T-cell (primary cell): ENCODE measurements at regions not wholly inside any gene's neighbourhood (a gene's known extent, or its start where the extent isn't known, plus 50 kb on each side); places are given as distances from the start of the nearest gene placed in this dataset.
"Not testable (repeated sequence)": the region's sequence is repeated elsewhere in the genome, so short reads cannot be mapped to it uniquely, and the experiment has no call there.

Source experiments
- ATAC-seq, 4 experiments: fragments of 200-7000 bp in 3 of 4; fragments of 150-1000 bp in 1 of 4; cut with Tn5 transposase; replicated peaks in 1 of 4; 1 replicate in 3 of 4; 2 replicates in 1 of 4; pipeline ENCODE4 v1.10.0; 2021; ENCODE audit warnings: moderate library complexity in 3 of 4, mild to moderate bottlenecking in 2 of 4, moderate number of reproducible peaks in 1 of 4
- CTCF ChIA-PET, 2 donors: fragments of 300-600 bp; sonication (Branson Sonifier 250); formaldehyde crosslinking; loops; one replicate each; lab custom pipeline; 2022; ENCODE audit warnings: antibody characterized with exemption in 2 of 2; lab: Charles Lee
- POLR2A ChIA-PET, 2 donors: fragments of 300-600 bp; sonication (Branson Sonifier 250); formaldehyde crosslinking; loops; one replicate each; lab custom pipeline; 2022; ENCODE audit warnings: antibody characterized with exemption in 2 of 2; lab: Charles Lee
- DNase-seq, 35 experiments: peaks; one replicate each; pipeline versions ENCODE4 v3.0.0 to v3.0.0-alpha.2; 2013 to 2023
- H3K27ac ChIP-seq: one replicate; pipeline ENCODE4 v1.5.1; 2013; ENCODE audit warnings: low read length
- H3K27me3 ChIP-seq, 2 experiments: replicated peaks in 1 of 2; 1 replicate in 1 of 2; 2 replicates in 1 of 2; pipeline versions ENCODE4 v1.6.1 to v1.7.0; 2013; ENCODE audit warnings: low read length in 1 of 2, mixed read lengths in 1 of 2; ENCODE audit not compliant: control insufficient read depth in 2 of 2, insufficient read depth in 2 of 2; ENCODE audit errors: extremely low read depth in 1 of 2
- H3K36me3 ChIP-seq, 2 donors: 1 replicate in 1 of 2; 2 replicates in 1 of 2; pipeline versions ENCODE4 v1.6.1 to v1.7.0; 2013; ENCODE audit warnings: low read length in 1 of 2; ENCODE audit not compliant: control insufficient read depth in 2 of 2, insufficient read depth in 1 of 2; ENCODE audit errors: extremely low read depth in 1 of 2
- H3K4me1 ChIP-seq, 2 experiments: 1 replicate in 1 of 2; 2 replicates in 1 of 2; pipeline versions ENCODE4 v1.6.1 to v1.7.0; 2013; ENCODE audit warnings: low read length in 2 of 2, mixed read lengths in 1 of 2; ENCODE audit not compliant: insufficient read depth in 2 of 2, control insufficient read depth in 1 of 2; ENCODE audit errors: extremely low read depth in 1 of 2
- H3K4me3 ChIP-seq, 2 donors: 1 replicate in 1 of 2; 2 replicates in 1 of 2; pipeline versions ENCODE4 v1.5.1 to v1.7.0; 2013; ENCODE audit warnings: mild to moderate bottlenecking in 2 of 2, low read length in 1 of 2, moderate library complexity in 1 of 2; ENCODE audit not compliant: control insufficient read depth in 1 of 2; ENCODE audit errors: extremely low read depth in 1 of 2
- H3K9me3 ChIP-seq: 2 replicates; pipeline ENCODE4 v1.7.0; 2013
- H3K27ac Mint-ChIP-seq, 2 donors: one replicate each; pipeline ENCODE4 v1.8.0; 2020 to 2021; ENCODE audit warnings: mild to moderate bottlenecking in 2 of 2, mixed read lengths in 2 of 2
- H3K27me3 Mint-ChIP-seq, 2 donors: one replicate each; pipeline ENCODE4 v1.8.0; 2021 to 2022; ENCODE audit warnings: mixed read lengths in 2 of 2
- H3K36me3 Mint-ChIP-seq: one replicate; pipeline ENCODE4 v1.8.0; 2021; ENCODE audit warnings: mixed read lengths
- H3K4me1 Mint-ChIP-seq, 3 donors: one replicate each; pipeline ENCODE4 v1.8.0; 2020 to 2022; ENCODE audit warnings: mixed read lengths in 3 of 3, mild to moderate bottlenecking in 1 of 3
- H3K4me3 Mint-ChIP-seq, 3 donors: one replicate each; pipeline ENCODE4 v1.8.0; 2020 to 2022; ENCODE audit warnings: mild to moderate bottlenecking in 3 of 3, mixed read lengths in 3 of 3, moderate library complexity in 3 of 3
- H3K9me3 Mint-ChIP-seq, 3 donors: one replicate each; pipeline ENCODE4 v1.8.0; 2020 to 2022; ENCODE audit warnings: mixed read lengths in 3 of 3
- WGBS: methylation state at CpG from one replicate; pipeline ENCODE4 v1.1.5; 2013; ENCODE audit warnings: missing lambda C conversion rate; ENCODE audit not compliant: insufficient coverage; 5-methylcytosine and 5-hydroxymethylcytosine counted together

DNA sequence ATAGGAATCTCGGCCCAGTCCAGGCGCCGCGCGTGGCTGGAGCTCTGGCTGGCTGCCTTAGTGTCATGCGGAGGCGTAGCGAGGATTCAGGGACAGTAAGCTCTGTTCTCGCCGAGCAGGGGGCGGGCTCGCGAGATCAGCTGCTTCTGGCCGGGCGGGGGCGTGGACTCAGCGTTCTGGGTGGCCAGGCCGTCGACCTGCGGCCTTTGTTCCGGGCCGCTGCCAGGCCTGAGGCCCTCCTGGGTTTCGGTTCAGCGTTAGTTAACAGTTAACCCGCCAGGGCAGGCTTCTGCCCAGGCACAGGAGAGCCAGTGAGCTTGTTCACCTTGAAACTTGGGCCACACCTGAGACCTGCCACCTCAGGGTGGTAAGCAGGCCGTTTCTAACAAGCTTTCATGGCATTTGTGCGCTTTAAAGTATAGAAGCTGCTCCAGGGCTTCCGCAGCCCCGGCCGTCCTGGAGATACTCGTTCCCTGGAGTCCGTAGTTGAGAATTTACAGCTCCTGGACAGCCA lies 332.2 kb upstream of the SGCG start:
- no peaks in the 10 kb centered on the region for H3K9me3 ChIP-seq
- ATAC-seq (no peak), DNase-seq (no peak)
- WGBS = 90% methylated on average over 32 of the region's 32 CpGs
- H3K4me1 Mint-ChIP-seq = no peaks in the 10 kb centered on the region
- H3K27me3 Mint-ChIP-seq = peaks cover 0 to 8% of the 10 kb centered on the region in 2 donors
- no peaks in the 10 kb centered on the region for H3K36me3 Mint-ChIP-seq
- H3K4me3 Mint-ChIP-seq = no peak overlapping the region
- H3K4me3 ChIP-seq = no peak overlapping the region
- no peaks in the 10 kb centered on the region for H3K27me3 ChIP-seq
- H3K9me3 Mint-ChIP-seq = peaks cover 0 to 3% (median 2%) of the 10 kb centered on the region in 3 donors
- H3K36me3 ChIP-seq = no peaks in the 10 kb centered on the region
- CTCF ChIA-PET = no interaction called here
- POLR2A ChIA-PET = no interaction called here
- H3K4me1 ChIP-seq = no peaks in the 10 kb centered on the region
- no peak overlapping the region for H3K27ac Mint-ChIP-seq
- H3K27ac ChIP-seq = no peak overlapping the region

DNA sequence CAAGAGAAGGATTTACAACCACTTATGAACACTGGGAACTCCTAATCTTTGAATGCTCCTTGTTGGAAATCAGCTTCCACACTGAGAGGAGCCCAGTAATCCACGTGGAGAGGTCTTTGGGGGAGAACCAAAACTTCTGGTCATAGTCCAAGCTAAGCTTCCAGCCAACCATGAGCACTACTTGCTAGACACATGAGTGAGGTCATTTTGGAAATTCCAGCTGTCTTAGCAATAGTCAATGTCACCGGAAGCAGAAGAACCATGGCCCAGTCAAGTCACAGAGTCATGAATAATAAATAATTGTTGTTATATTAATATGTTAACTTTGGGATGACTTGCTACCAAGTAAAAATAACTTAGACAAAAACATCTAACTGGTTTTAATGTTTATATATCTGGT lies 324.9 kb upstream of the SGCG start:
- Histone ChIP-seq H3K36me3 (no peaks in the 10 kb centered on the region), H3K27ac (no peak overlapping the region), H3K4me3 (no peak overlapping the region), H3K9me3 (no peaks in the 10 kb centered on the region), H3K4me1 (no peaks in the 10 kb centered on the region), H3K27me3 (no peaks in the 10 kb centered on the region)
- H3K4me1 Mint-ChIP-seq = no peaks in the 10 kb centered on the region
- H3K4me3 Mint-ChIP-seq = no peak overlapping the region
- POLR2A ChIA-PET = no interaction called here
- H3K36me3 Mint-ChIP-seq = no peaks in the 10 kb centered on the region
- peaks cover 0 to 5% (median 3%) of the 10 kb centered on the region in 3 donors for H3K9me3 Mint-ChIP-seq
- WGBS = 60% methylated on average over 1 of the region's 2 CpGs
- CTCF ChIA-PET = no interaction called here
- no peak overlapping the region for H3K27ac Mint-ChIP-seq
- DNase-seq (no peak), ATAC-seq (no peak)
- H3K27me3 Mint-ChIP-seq = no peaks in the 10 kb centered on the region

DNA sequence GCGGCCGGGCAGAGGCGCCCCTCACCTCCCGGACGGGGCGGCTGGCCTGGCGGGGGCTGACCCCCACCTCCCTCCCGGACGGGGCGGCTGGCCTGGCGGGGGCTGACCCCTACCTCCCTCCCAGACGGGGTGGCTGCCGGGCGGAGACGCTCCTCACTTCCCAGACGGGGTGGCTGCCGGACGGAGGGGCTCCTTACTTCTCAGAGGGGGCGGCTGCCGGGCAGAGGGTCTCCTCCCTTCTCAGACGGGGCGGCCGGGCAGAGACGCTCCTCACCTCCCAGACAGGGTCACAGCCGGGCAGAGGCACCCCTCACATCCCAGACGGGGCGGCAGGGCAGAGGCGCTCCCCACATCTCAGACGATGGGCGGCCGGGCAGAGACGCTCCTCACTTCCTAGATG lies 321.8 kb upstream of the SGCG start:
- POLR2A ChIA-PET, H3K9me3 ChIP-seq, H3K9me3 Mint-ChIP-seq, H3K27me3 ChIP-seq, H3K36me3 ChIP-seq, H3K4me3 Mint-ChIP-seq, ATAC-seq, CTCF ChIA-PET, H3K4me1 Mint-ChIP-seq, H3K4me3 ChIP-seq, H3K4me1 ChIP-seq, H3K27ac Mint-ChIP-seq, H3K36me3 Mint-ChIP-seq, H3K27ac ChIP-seq, H3K27me3 Mint-ChIP-seq, DNase-seq: not testable (repeated sequence)
- WGBS = no CpG with 5 or more reads among the region's 32 CpGs

DNA sequence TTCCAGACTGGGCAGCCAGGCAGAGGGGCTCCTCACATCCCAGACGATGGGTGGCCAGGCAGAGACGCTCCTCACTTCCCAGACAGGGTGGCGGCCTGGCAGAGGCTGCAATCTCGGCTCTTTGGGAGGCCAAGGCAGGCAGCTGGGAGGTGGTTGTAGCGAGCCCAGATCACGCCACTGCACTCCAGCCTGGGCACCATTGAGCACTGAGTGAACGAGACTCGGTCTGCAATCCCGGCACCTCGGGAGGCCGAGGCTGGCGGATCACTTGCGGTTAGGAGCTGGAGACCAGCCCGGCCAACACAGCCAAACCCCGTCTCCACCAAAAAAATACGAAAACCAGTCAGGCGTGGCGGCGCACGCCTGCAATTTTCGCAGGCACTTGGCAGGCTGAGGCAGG lies 321.4 kb upstream of the SGCG start:
- H3K9me3 ChIP-seq, H3K27ac Mint-ChIP-seq, H3K36me3 ChIP-seq, H3K27me3 Mint-ChIP-seq, H3K4me1 Mint-ChIP-seq, H3K27ac ChIP-seq, CTCF ChIA-PET, H3K36me3 Mint-ChIP-seq, DNase-seq, POLR2A ChIA-PET, ATAC-seq, H3K27me3 ChIP-seq, H3K4me3 Mint-ChIP-seq, H3K4me3 ChIP-seq, H3K4me1 ChIP-seq, H3K9me3 Mint-ChIP-seq: not testable (repeated sequence)
- WGBS = 82% methylated on average over 7 of the region's 21 CpGs

DNA sequence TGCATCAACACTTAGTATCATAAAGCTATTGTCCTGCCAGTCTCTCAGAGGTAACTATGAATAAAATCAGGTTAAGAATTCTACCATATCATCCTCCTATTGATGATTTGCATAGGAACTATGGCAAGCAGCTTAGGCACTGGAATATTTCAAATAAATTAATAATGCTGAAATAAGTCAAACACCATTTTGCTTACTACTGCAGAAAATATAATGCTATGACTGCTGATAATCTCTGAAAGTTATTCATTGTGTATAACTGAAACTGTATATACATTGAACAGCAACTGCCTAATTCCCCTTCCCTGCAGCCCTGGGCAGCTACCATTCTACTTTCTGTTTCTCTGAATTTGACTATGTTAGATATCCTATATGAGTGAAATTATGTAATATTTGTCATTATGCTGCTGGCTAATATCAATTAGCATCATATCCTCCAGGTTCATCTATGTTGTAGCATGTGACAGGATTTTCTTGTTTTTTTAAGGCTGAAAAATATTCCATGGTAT lies 318.8 kb upstream of the SGCG start:
- no peaks in the 10 kb centered on the region for H3K4me1 ChIP-seq
- ATAC-seq = no peak
- Mint-ChIP-seq H3K27ac (no peak overlapping the region), H3K4me1 (no peaks in the 10 kb centered on the region), H3K9me3 (no peaks in the 10 kb centered on the region), H3K4me3 (no peak overlapping the region), H3K36me3 (no peaks in the 10 kb centered on the region), H3K27me3 (no peaks in the 10 kb centered on the region)
- no peak overlapping the region for H3K4me3 ChIP-seq
- no peaks in the 10 kb centered on the region for H3K9me3 ChIP-seq
- no peaks in the 10 kb centered on the region for H3K36me3 ChIP-seq
- ChIA-PET CTCF (no interaction called here), POLR2A (no interaction called here)
- H3K27me3 ChIP-seq = no peaks in the 10 kb centered on the region
- H3K27ac ChIP-seq = no peak overlapping the region
- no peak for DNase-seq

DNA sequence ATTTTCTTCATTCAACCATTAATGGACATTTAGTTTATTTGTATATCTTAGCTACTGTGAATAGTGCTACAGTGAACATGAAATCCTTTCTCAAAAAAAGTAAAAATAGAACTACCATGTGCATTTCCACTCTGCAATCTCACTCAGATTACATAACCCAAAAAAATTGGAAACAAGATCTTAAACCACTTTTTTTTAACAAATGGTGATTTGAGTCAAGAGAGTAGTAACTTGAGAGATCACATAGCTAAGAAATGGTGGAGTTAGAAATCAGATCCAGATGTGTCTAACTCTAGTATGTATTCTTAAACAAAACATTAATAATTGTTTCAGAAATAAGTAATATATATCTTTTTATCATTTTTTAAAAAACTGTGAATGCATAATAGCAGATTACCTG lies 318.3 kb upstream of the SGCG start:
- H3K4me3 ChIP-seq = no peak overlapping the region
- H3K27ac ChIP-seq = no peak overlapping the region
- no peaks in the 10 kb centered on the region for H3K27me3 Mint-ChIP-seq
- H3K27ac Mint-ChIP-seq = no peak overlapping the region
- no peaks in the 10 kb centered on the region for H3K27me3 ChIP-seq
- no peak for DNase-seq
- H3K9me3 Mint-ChIP-seq = no peaks in the 10 kb centered on the region
- no peaks in the 10 kb centered on the region for H3K4me1 Mint-ChIP-seq
- H3K9me3 ChIP-seq = no peaks in the 10 kb centered on the region
- no peaks in the 10 kb centered on the region for H3K4me1 ChIP-seq
- ATAC-seq = no peak
- no peaks in the 10 kb centered on the region for H3K36me3 Mint-ChIP-seq
- ChIA-PET CTCF (no interaction called here), POLR2A (no interaction called here)
- no peaks in the 10 kb centered on the region for H3K36me3 ChIP-seq
- no peak overlapping the region for H3K4me3 Mint-ChIP-seq

DNA sequence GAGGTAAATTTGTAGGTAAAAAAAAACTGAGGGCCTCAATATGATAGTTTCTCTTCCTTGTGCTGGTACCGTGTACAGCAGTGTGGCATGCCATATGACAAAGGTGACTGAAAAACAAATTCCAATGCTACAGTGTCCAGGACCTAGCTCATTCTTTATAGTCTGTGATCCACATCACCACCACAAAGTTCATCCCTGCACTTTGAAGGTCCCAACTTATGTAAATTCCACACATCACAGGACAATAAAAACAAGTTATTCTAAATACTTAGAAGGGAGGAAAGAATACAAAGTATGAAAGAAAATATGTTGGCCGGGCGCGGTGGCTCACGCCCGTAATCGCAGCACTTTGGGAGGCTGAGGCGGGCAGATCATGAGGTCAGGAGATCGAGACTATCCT lies 314.6 kb upstream of the SGCG start:
- H3K27me3 ChIP-seq = no peaks in the 10 kb centered on the region
- no peak overlapping the region for H3K27ac ChIP-seq
- DNase-seq (no peak), ATAC-seq (no peak)
- WGBS = 90% methylated on average over 6 of the region's 9 CpGs
- H3K27ac Mint-ChIP-seq = no peak overlapping the region
- H3K9me3 Mint-ChIP-seq = no peaks in the 10 kb centered on the region
- H3K36me3 Mint-ChIP-seq = no peaks in the 10 kb centered on the region
- ChIA-PET CTCF (interaction anchor here in 1 of 2 donors (0.7 kb wide), 1 partner anchor 421 kb away, joined by 5 read pairs; no protein-coding TSS in a partner anchor), POLR2A (no interaction called here)
- H3K9me3 ChIP-seq = no peaks in the 10 kb centered on the region
- no peak overlapping the region for H3K4me3 ChIP-seq
- no peak overlapping the region for H3K4me3 Mint-ChIP-seq
- H3K27me3 Mint-ChIP-seq = no peaks in the 10 kb centered on the region
- no peaks in the 10 kb centered on the region for H3K36me3 ChIP-seq
- H3K4me1 Mint-ChIP-seq = no peaks in the 10 kb centered on the region
- H3K4me1 ChIP-seq = no peaks in the 10 kb centered on the region
